Right kidney (tissue), 1 donor: ENCODE measurements at regions not wholly inside any gene's neighbourhood (a gene's known extent, or its start where the extent isn't known, plus 50 kb on each side); places are given as distances from the start of the nearest gene placed in this dataset.

ENCODE experiments used
- DNase-seq: peaks from one replicate; pipeline ENCODE4 v3.0.0-alpha.2; 2016

- no peak for DNase-seq
Measured at GRCh38 chr17:14805348-14805747, 459.8 kb downstream of the PMP22 start.

GRCh38 chr17:14803826-14804225 lies 461.3 kb downstream of the PMP22 start:
- no peak for DNase-seq

GRCh38 chr17:14797801-14798200 lies 467.3 kb downstream of the PMP22 start:
- no peak for DNase-seq

GRCh38 chr17:14797021-14797420 lies 468.1 kb downstream of the PMP22 start:
- no peak for DNase-seq

GRCh38 chr17:14794961-14795360 lies 470.2 kb downstream of the PMP22 start:
- DNase-seq, result no peak

- no peak for DNase-seq
Measured at GRCh38 chr17:14793237-14793636, 471.9 kb downstream of the PMP22 start.

- DNase-seq, result no peak
Measured at GRCh38 chr17:14792746-14793145, 472.4 kb downstream of the PMP22 start.

GRCh38 chr17:14791221-14791620 lies 473.9 kb downstream of the PMP22 start:
- no peak for DNase-seq

GRCh38 chr17:14790521-14790920 lies 474.6 kb downstream of the PMP22 start:
- DNase-seq, result no peak

- no peak for DNase-seq
Measured at GRCh38 chr17:14784997-14785696, 480.0 kb downstream of the PMP22 start.

GRCh38 chr17:14781123-14781522 lies 480.2 kb downstream of the HS3ST3B1 start:
- no peak for DNase-seq

- no peak for DNase-seq
Measured at GRCh38 chr17:14780097-14780651, 479.3 kb downstream of the HS3ST3B1 start.

GRCh38 chr17:14779241-14779640 lies 478.4 kb downstream of the HS3ST3B1 start:
- no peak for DNase-seq

GRCh38 chr17:14777291-14777690 lies 476.4 kb downstream of the HS3ST3B1 start:
- DNase-seq, result no peak

GRCh38 chr17:14776791-14777190 lies 475.9 kb downstream of the HS3ST3B1 start:
- DNase-seq, result no peak

- no peak for DNase-seq
Measured at GRCh38 chr17:14775731-14776492, 475.0 kb downstream of the HS3ST3B1 start.

GRCh38 chr17:14774774-14775173 lies 473.9 kb downstream of the HS3ST3B1 start:
- DNase-seq, result no peak

GRCh38 chr17:14772776-14773175 lies 471.9 kb downstream of the HS3ST3B1 start:
- DNase-seq, result no peak

- no peak for DNase-seq
Measured at GRCh38 chr17:14771543-14771942, 470.7 kb downstream of the HS3ST3B1 start.

GRCh38 chr17:14768923-14769322 lies 468.0 kb downstream of the HS3ST3B1 start:
- DNase-seq, result no peak

- no peak for DNase-seq
Measured at GRCh38 chr17:14762736-14763479, 462.0 kb downstream of the HS3ST3B1 start.

GRCh38 chr17:14760719-14761411 lies 460.0 kb downstream of the HS3ST3B1 start:
- no peak for DNase-seq
